Peyer's patch (tissue), 4 donors: ENCODE measurements at regions not wholly inside any gene's neighbourhood (a gene's known extent, or its start where the extent isn't known, plus 50 kb on each side); places are given as distances from the start of the nearest gene placed in this dataset.

ENCODE experiments used
- DNase-seq, 3 donors: peaks; one replicate each; pipeline ENCODE4 v3.0.0-alpha.2; 2017 to 2019
- H3K27ac ChIP-seq, 4 donors: fragments of 200-600 bp; sonication (generic); one replicate each; pipeline ENCODE4 v1.5.1; 2016 to 2019
- H3K27me3 ChIP-seq, 2 donors: fragments of 200-600 bp; sonication (generic); one replicate each; pipeline ENCODE4 v1.5.1; 2019
- H3K36me3 ChIP-seq, 3 donors: fragments of 200-600 bp; sonication (generic); one replicate each; pipeline ENCODE4 v1.5.1; 2016 to 2019
- H3K4me1 ChIP-seq, 4 donors: fragments of 200-600 bp; sonication (generic); one replicate each; pipeline ENCODE4 v1.5.1; 2016 to 2019
- H3K4me3 ChIP-seq, 4 donors: fragments of 200-600 bp; sonication (generic); 1 replicate in 3 of 4; 2 replicates in 1 of 4; pipeline ENCODE4 v1.5.1; 2016 to 2019; ENCODE audit warnings: mild to moderate bottlenecking in 1 of 4
- H3K9me3 ChIP-seq, 4 donors: fragments of 200-600 bp; sonication (generic); one replicate each; pipeline ENCODE4 v1.5.1; 2016 to 2019; ENCODE audit warnings: mild to moderate bottlenecking in 1 of 4
- CTCF ChIP-seq, 6 experiments: fragments of 450-650 bp in 4 of 6; fragments of 200-600 bp in 2 of 6; sonication (generic) in 1 of 6; IDR thresholded peaks; one replicate each; pipeline ENCODE4 v1.5.1; 2017 to 2019; ENCODE audit warnings: antibody characterized with exemption in 6 of 6, mild to moderate bottlenecking in 3 of 6, moderate library complexity in 1 of 6
- POLR2A ChIP-seq, 2 donors: fragments of 450-650 bp; IDR thresholded peaks; one replicate each; pipeline ENCODE4 v1.5.1; 2017; ENCODE audit warnings: antibody characterized with exemption in 2 of 2, mild to moderate bottlenecking in 2 of 2, moderate library complexity in 2 of 2

DNA sequence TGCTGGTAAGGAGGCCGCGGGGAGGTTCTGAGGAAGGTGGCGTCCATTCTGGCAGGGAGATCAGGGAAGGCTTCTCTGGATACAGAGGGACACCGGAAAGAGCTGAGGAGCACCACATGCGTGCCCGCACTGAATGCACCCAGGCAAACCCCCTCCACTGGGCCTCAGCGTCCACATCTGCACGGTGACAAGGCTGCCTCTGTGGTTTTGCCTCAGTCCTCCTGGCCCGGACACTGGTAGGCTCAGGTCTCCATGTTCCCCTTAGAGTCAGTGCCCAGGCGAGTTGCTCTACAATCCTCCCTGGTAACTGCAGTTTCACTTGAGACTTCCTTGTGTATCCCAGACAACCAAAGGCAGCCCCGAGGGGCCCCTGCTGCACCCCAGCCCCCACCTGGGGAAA, 173.3 kb downstream of the MELK start:
- DNase-seq: no peak
- TF ChIP-seq POLR2A (IDR thresholded peaks at IDR 0.05): no peak
- no peak for TF ChIP-seq CTCF (IDR thresholded peaks at IDR 0.05)
- Histone ChIP-seq H3K4me3 (no peak overlapping the region), H3K36me3 (no peaks in the 10 kb centered on the region), H3K27me3 (no peaks in the 10 kb centered on the region), H3K4me1 (no peaks in the 10 kb centered on the region), H3K9me3 (no peaks in the 10 kb centered on the region), H3K27ac (no peak overlapping the region)

DNA sequence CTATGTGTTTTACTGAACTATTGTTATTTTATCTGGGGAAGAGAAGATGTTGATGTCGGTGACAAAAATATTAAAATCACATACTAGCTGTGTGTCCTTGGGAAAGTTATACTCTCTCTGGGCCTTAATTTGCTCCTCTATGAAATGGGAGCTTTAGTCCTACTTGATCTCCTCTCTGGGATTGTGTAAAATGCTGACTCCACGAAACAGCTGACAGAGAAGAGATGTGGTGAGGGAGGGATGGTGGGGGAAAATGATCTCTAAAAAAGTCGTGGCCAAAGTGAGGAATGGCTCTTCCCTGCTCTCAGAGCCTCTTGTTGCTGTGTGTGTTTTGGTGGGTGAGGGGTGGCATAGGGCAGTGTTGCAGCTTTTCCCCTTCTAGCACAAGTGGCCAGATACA, 173.7 kb downstream of the MELK start:
- TF ChIP-seq POLR2A (IDR thresholded peaks at IDR 0.05) (no peak), CTCF (IDR thresholded peaks at IDR 0.05) (no peak)
- Histone ChIP-seq H3K27ac (no peak overlapping the region), H3K36me3 (no peaks in the 10 kb centered on the region)

DNA sequence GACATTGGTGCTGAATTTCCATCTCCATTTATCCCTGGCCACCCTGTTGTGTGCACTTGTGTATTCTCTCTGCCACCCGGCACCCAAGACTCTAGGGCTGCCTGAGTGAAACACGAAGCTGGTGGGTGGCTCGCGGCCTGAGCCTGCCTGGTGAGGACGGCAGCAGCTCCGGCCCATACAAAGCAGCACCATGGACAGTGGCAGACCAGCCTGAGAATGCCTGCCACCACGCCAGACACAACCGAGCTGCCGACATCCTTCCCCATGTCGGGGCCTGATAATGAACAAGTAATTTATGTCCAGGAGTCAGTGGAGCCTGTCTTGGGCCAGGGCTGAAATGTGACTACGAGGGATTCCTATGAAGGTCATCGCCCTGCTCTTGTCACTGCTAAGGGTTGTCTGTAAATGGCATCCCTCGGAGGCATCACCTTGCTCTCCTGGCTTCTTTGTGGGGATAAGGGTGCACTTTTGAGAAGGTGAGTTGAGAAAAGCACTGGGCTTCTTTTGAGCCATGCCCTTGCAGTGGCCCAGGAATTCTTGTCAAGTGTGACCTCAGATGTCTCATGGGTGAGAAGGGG, 175.7 kb downstream of the MELK start:
- no peak overlapping the region for H3K27ac ChIP-seq
- no peak for DNase-seq
- TF ChIP-seq CTCF (IDR thresholded peaks at IDR 0.05) (no peak), POLR2A (IDR thresholded peaks at IDR 0.05) (no peak)
- no peak overlapping the region for H3K4me3 ChIP-seq
- no peaks in the 10 kb centered on the region for H3K27me3 ChIP-seq
- no peaks in the 10 kb centered on the region for H3K9me3 ChIP-seq
- no peaks in the 10 kb centered on the region for H3K4me1 ChIP-seq
- H3K36me3 ChIP-seq: no peaks in the 10 kb centered on the region

More for the DNA sequence above, 173.7 kb downstream of the MELK start:
- Histone ChIP-seq H3K4me1 (no peaks in the 10 kb centered on the region), H3K9me3 (no peaks in the 10 kb centered on the region), H3K27me3 (no peaks in the 10 kb centered on the region), H3K4me3 (no peak overlapping the region)
- no peak for DNase-seq

DNA sequence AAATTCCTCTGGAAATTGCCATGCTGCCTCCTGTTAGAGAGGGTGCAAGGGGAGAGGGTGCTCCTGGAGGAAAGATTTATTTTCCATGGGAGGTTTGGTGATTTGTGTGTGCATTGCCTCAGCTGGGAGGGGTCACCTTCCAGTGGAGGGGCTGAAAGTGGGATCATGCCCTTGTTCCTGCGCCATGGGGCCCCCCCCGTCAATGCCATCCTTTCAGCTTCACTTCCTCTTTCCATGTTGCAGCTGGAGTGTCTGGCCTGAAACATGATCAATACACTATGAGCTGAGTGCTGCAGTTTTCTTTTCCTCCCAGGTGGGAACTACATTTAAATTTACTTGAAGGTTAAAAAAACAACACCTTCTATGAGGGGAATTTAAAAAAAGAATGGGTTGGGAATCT, 176.8 kb downstream of the MELK start:
- no peaks in the 10 kb centered on the region for H3K36me3 ChIP-seq
- no peaks in the 10 kb centered on the region for H3K27me3 ChIP-seq
- no peak for DNase-seq
- H3K4me1 ChIP-seq: no peaks in the 10 kb centered on the region
- H3K9me3 ChIP-seq: no peaks in the 10 kb centered on the region
- H3K27ac ChIP-seq: no peak overlapping the region
- TF ChIP-seq CTCF (IDR thresholded peaks at IDR 0.05): no peak
- no peak for TF ChIP-seq POLR2A (IDR thresholded peaks at IDR 0.05)
- H3K4me3 ChIP-seq: no peak overlapping the region

- no peaks in the 10 kb centered on the region for H3K27me3 ChIP-seq
- no peaks in the 10 kb centered on the region for H3K9me3 ChIP-seq
Measured at GRCh38 chr9:36750630-36751029, 177.9 kb downstream of the MELK start.

More at GRCh38 chr9:36750630-36751029, 177.9 kb downstream of the MELK start:
- no peak overlapping the region for H3K4me3 ChIP-seq
- no peaks in the 10 kb centered on the region for H3K4me1 ChIP-seq
- H3K27ac ChIP-seq: no peak overlapping the region
- DNase-seq: no peak
- TF ChIP-seq POLR2A (IDR thresholded peaks at IDR 0.05) (no peak), CTCF (IDR thresholded peaks at IDR 0.05) (no peak)
- H3K36me3 ChIP-seq: no peaks in the 10 kb centered on the region
